B cell (primary cell): ENCODE measurements at regions not wholly inside any gene's neighbourhood (a gene's known extent, or its start where the extent isn't known, plus 50 kb on each side); places are given as distances from the start of the nearest gene placed in this dataset.

Source experiments
- ATAC-seq: fragments of 200-7000 bp; cut with Tn5 transposase; one replicate; pipeline ENCODE4 v1.10.0; 2021; ENCODE audit warnings: low read depth, mild to moderate bottlenecking, moderate number of reproducible peaks, moderate library complexity
- CTCF ChIA-PET: fragments of 350-600 bp; sonication (Branson Sonifier 250); formaldehyde crosslinking; loops from one replicate; lab custom pipeline; 2021; ENCODE audit warnings: antibody characterized with exemption, inconsistent platforms; lab: Charles Lee
- POLR2A ChIA-PET: fragments of 350-600 bp; sonication (Branson Sonifier 250); formaldehyde crosslinking; loops from one replicate; lab custom pipeline; 2021; ENCODE audit warnings: antibody characterized with exemption; lab: Charles Lee
- DNase-seq: peaks from one replicate; pipeline ENCODE4 v3.0.0; 2013
- H2AFZ ChIP-seq: 2 replicates; pipeline ENCODE4 v1.6.1; 2012; ENCODE audit warnings: mild to moderate bottlenecking, low read depth, low read length; ENCODE audit not compliant: insufficient read depth, poor library complexity, severe bottlenecking
- H3K27ac ChIP-seq, 2 donors: 1 replicate in 1 of 2; 2 replicates in 1 of 2; pipeline ENCODE4 v1.5.1; 2012 to 2013; ENCODE audit warnings: low read length in 2 of 2, mild to moderate bottlenecking in 2 of 2, moderate library complexity in 1 of 2
- H3K27me3 ChIP-seq, 4 experiments: fragments of 200-600 bp in 1 of 4; sonication (generic) in 1 of 4; replicated peaks in 1 of 4; 1 replicate in 2 of 4; 2 replicates in 2 of 4; pipeline versions ENCODE4 v1.6.1 to v1.7.0; 2013 to 2016; ENCODE audit warnings: low read length in 3 of 4, mild to moderate bottlenecking in 2 of 4, mixed read lengths in 1 of 4, moderate library complexity in 1 of 4; ENCODE audit not compliant: insufficient read depth in 4 of 4, control insufficient read depth in 3 of 4; ENCODE audit errors: control extremely low read depth in 1 of 4
- H3K36me3 ChIP-seq, 2 experiments: replicated peaks in 1 of 2; 1 replicate in 1 of 2; 2 replicates in 1 of 2; pipeline versions ENCODE4 v1.6.1 to v1.7.1; 2013; ENCODE audit warnings: low read length in 1 of 2; ENCODE audit not compliant: insufficient read depth in 2 of 2, control insufficient read depth in 1 of 2; ENCODE audit errors: control extremely low read depth in 1 of 2, extremely low read depth in 1 of 2
- H3K4me1 ChIP-seq, 2 donors: fragments of 200-600 bp in 1 of 2; sonication (generic) in 1 of 2; 1 replicate in 1 of 2; 2 replicates in 1 of 2; pipeline versions ENCODE4 v1.5.1 to v1.6.1; 2013 to 2017; ENCODE audit warnings: low read length in 2 of 2; ENCODE audit not compliant: control insufficient read depth in 2 of 2, insufficient read depth in 2 of 2
- H3K4me2 ChIP-seq: replicated peaks from 2 replicates; pipeline ENCODE3; 2012; ENCODE audit warnings: mild to moderate bottlenecking, low read depth, low read length; ENCODE audit not compliant: poor library complexity, severe bottlenecking
- H3K4me3 ChIP-seq, 5 experiments: fragments of 200-600 bp in 1 of 5; sonication (generic) in 1 of 5; 1 replicate in 3 of 5; 2 replicates in 2 of 5; pipeline versions ENCODE4 v1.5.1 to v1.7.0; 2011 to 2016; ENCODE audit warnings: low read length in 4 of 5, mild to moderate bottlenecking in 4 of 5, low read depth in 2 of 5, control low read depth in 1 of 5, moderate library complexity in 1 of 5; ENCODE audit not compliant: insufficient read depth in 1 of 5; ENCODE audit errors: control extremely low read depth in 1 of 5, extremely low read depth in 1 of 5
- H3K79me2 ChIP-seq: fragments of 200-600 bp; sonication (generic); one replicate; pipeline ENCODE4 v1.6.0; 2016; ENCODE audit warnings: low read length; ENCODE audit not compliant: control insufficient read depth, insufficient read depth
- H3K9ac ChIP-seq: fragments of 200-600 bp; sonication (generic); 2 replicates; pipeline ENCODE4 v1.6.1; 2017; ENCODE audit warnings: mild to moderate bottlenecking, low read length, moderate library complexity
- H3K9me3 ChIP-seq, 3 donors: one replicate each; pipeline versions ENCODE4 v1.6.1 to v1.7.1; 2013; ENCODE audit warnings: low read length in 2 of 3; ENCODE audit not compliant: control insufficient read depth in 2 of 3, insufficient read depth in 1 of 3; ENCODE audit errors: control extremely low read depth in 1 of 3
- H4K20me1 ChIP-seq: 2 replicates; pipeline ENCODE4 v1.6.0; 2012; ENCODE audit warnings: mild to moderate bottlenecking, low read length; ENCODE audit not compliant: insufficient read depth, control insufficient read depth, poor library complexity, severe bottlenecking
- H3K27ac Mint-ChIP-seq: one replicate; pipeline ENCODE4 v1.8.0; 2021; ENCODE audit warnings: mixed read lengths
- H3K27me3 Mint-ChIP-seq: one replicate; pipeline ENCODE4 v1.8.0; 2021; ENCODE audit warnings: mixed read lengths
- H3K4me1 Mint-ChIP-seq: one replicate; pipeline ENCODE4 v1.8.0; 2021; ENCODE audit warnings: mixed read lengths
- H3K4me3 Mint-ChIP-seq: one replicate; pipeline ENCODE4 v1.8.0; 2021; ENCODE audit warnings: mixed read lengths
- H3K9me3 Mint-ChIP-seq: one replicate; pipeline ENCODE4 v1.8.0; 2022; ENCODE audit warnings: mixed read lengths; ENCODE audit not compliant: insufficient read depth
- EZH2 ChIP-seq: IDR thresholded peaks from 2 replicates; pipeline ENCODE4 v1.6.1; 2012; ENCODE audit warnings: borderline replicate concordance, low read depth, mild to moderate bottlenecking, moderate library complexity, low read length; ENCODE audit not compliant: insufficient read depth, poor library complexity, severe bottlenecking
- WGBS: methylation state at CpG from one replicate; pipeline ENCODE4 v1.1.5; 2013; ENCODE audit warnings: missing lambda C conversion rate; ENCODE audit not compliant: insufficient coverage; 5-methylcytosine and 5-hydroxymethylcytosine counted together
- intact Hi-C: fragments of 100-400 bp; cut with micrococcal nuclease; formaldehyde crosslinking; loops from one replicate; pipeline ENCODE4 v1.10.0; 2022
- TF ChIP-seq, protein P1 (sequence below): fragments of 200-600 bp; IDR thresholded peaks from one replicate; pipeline ENCODE4 v1.8.0; 2022; ENCODE audit warnings: antibody characterized with exemption, mild to moderate bottlenecking

DNA sequence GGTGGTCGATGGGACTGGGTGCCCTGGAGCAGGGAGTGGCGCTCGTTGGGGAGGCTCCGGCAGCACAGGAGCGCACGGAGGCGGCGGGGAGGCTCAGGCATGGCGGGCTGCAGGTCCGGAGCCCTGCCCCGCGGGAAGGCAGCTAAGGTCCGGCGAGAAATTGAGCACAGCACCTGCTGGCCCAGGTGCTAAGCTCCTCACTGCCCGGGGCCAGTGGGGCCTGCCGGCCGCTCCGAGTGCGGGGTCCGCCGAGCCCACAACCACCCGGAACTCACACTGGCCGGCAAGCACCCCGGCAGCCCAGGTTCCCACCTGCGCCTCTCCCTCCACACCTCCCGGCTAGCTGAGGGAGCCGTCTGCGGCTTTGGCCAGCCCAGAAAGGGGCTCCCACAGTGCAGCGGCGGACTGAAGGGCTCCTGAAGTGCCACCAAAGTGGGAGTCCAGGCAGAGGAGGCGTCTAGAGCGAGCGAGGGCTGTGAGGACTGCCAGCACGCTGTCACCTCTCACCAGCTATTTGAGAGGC is 88.8 kb upstream of the EEF2KMT start:
- Histone ChIP-seq H3K4me1 (no peaks in the 10 kb centered on the region), H3K36me3 (no peaks in the 10 kb centered on the region), H3K27ac (no peak overlapping the region), H2AFZ (no peak overlapping the region), H4K20me1 (no peaks in the 10 kb centered on the region), H3K4me2 (no peak overlapping the region), H3K4me3 (no peak overlapping the region), H3K9ac (no peak overlapping the region), H3K79me2 (no peaks in the 10 kb centered on the region), H3K27me3 (no peaks in the 10 kb centered on the region), H3K9me3 (peaks cover 0 to 11% (median 0%) of the 10 kb centered on the region in 3 donors)
- ChIA-PET CTCF (no interaction called here), POLR2A (no interaction called here)
- TF ChIP-seq, protein P1, sequence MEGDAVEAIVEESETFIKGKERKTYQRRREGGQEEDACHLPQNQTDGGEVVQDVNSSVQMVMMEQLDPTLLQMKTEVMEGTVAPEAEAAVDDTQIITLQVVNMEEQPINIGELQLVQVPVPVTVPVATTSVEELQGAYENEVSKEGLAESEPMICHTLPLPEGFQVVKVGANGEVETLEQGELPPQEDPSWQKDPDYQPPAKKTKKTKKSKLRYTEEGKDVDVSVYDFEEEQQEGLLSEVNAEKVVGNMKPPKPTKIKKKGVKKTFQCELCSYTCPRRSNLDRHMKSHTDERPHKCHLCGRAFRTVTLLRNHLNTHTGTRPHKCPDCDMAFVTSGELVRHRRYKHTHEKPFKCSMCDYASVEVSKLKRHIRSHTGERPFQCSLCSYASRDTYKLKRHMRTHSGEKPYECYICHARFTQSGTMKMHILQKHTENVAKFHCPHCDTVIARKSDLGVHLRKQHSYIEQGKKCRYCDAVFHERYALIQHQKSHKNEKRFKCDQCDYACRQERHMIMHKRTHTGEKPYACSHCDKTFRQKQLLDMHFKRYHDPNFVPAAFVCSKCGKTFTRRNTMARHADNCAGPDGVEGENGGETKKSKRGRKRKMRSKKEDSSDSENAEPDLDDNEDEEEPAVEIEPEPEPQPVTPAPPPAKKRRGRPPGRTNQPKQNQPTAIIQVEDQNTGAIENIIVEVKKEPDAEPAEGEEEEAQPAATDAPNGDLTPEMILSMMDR, result no peak
- no peak for TF ChIP-seq EZH2
- H3K27me3 Mint-ChIP-seq, result no peaks in the 10 kb centered on the region
- intact Hi-C loops, result no loop called here
- peaks cover 2% of the 10 kb centered on the region for H3K9me3 Mint-ChIP-seq
- DNase-seq (no peak), ATAC-seq (no peak)
- H3K4me1 Mint-ChIP-seq, result no peaks in the 10 kb centered on the region
- 95% methylated on average over 32 of the region's 34 CpGs for WGBS
- no peak overlapping the region for H3K4me3 Mint-ChIP-seq
- no peak overlapping the region for H3K27ac Mint-ChIP-seq

DNA sequence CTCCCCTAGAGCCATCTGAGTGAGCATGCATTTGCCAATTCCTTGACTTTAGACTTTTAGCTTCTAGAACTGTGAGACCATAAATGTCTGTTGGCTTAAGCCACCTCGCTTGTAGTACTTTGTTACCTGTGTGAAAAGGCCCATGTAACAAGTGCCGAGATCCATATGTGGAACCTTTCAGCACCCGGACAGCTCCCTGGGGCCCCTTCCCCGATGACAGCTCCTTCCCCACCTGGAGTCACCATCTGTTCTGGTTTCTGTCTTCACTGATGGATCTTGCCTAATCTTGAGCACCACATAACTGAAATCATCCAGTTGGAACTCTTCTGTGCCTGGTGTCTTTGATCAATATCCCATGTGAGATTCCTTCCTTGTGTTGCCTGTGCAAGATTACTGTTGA is 78.9 kb upstream of the EEF2KMT start:
- Histone ChIP-seq H4K20me1 (no peaks in the 10 kb centered on the region), H3K36me3 (no peaks in the 10 kb centered on the region), H3K27me3 (peaks cover 0 to 3% (median 0%) of the 10 kb centered on the region in 4 experiments), H2AFZ (no peak overlapping the region), H3K4me3 (no peak overlapping the region), H3K4me1 (no peaks in the 10 kb centered on the region), H3K27ac (no peak overlapping the region), H3K9me3 (peaks cover 0 to 24% (median 11%) of the 10 kb centered on the region in 3 donors), H3K4me2 (no peak overlapping the region), H3K79me2 (no peaks in the 10 kb centered on the region), H3K9ac (no peak overlapping the region)
- Mint-ChIP-seq H3K4me3 (no peak overlapping the region), H3K4me1 (no peaks in the 10 kb centered on the region), H3K27ac (no peak overlapping the region), H3K27me3 (peaks cover 10% of the 10 kb centered on the region), H3K9me3 (peaks cover 13% of the 10 kb centered on the region)
- no peak for TF ChIP-seq EZH2
- intact Hi-C loops, result no loop called here
- ChIA-PET POLR2A (no interaction called here), CTCF (no interaction called here)
- WGBS, result 30% methylated on average over 4 of the region's 4 CpGs
- ATAC-seq (no peak), DNase-seq (no peak)
